GM23338 (cell line): ENCODE measurements at regions not wholly inside any gene's neighbourhood (a gene's known extent, or its start where the extent isn't known, plus 50 kb on each side); places are given as distances from the start of the nearest gene placed in this dataset.

Source experiments
- ATAC-seq: fragments of 200-7000 bp; cut with Tn5 transposase; 3 replicates; pipeline ENCODE4 v1.9.1; 2020
- DNase-seq: peaks from one replicate; pipeline ENCODE4 v3.0.0-alpha.2; 2015; ENCODE audit warnings: low spot score
- H2AFZ ChIP-seq: fragments of 200-600 bp; sonication (generic); 2 replicates; pipeline ENCODE4 v1.8.0; 2016; ENCODE audit warnings: antibody characterized with exemption, mild to moderate bottlenecking, moderate library complexity
- H3F3A ChIP-seq: fragments of 200-600 bp; sonication (generic); replicated peaks from 2 replicates; pipeline ENCODE4 v1.8.0; 2017; ENCODE audit warnings: antibody characterized with exemption, mixed run types, low read depth
- H3K27ac ChIP-seq: fragments of 200-600 bp; sonication (generic); 2 replicates; pipeline ENCODE4 v1.6.1; 2016; ENCODE audit warnings: low read depth
- H3K27me3 ChIP-seq: fragments of 200-600 bp; sonication (generic); 2 replicates; pipeline ENCODE4 v1.8.0; 2016; ENCODE audit warnings: mild to moderate bottlenecking, mixed run types, moderate library complexity; ENCODE audit not compliant: insufficient read depth
- H3K36me3 ChIP-seq: fragments of 200-600 bp; sonication (generic); 2 replicates; pipeline ENCODE4 v1.8.0; 2016; ENCODE audit warnings: mild to moderate bottlenecking; ENCODE audit not compliant: insufficient read depth
- H3K4me1 ChIP-seq: fragments of 200-600 bp; sonication (generic); 2 replicates; pipeline ENCODE4 v1.8.0; 2016; ENCODE audit warnings: mild to moderate bottlenecking, moderate library complexity; ENCODE audit not compliant: insufficient read depth
- H3K4me2 ChIP-seq: fragments of 200-600 bp; sonication (generic); 2 replicates; pipeline ENCODE4 v1.7.1; 2017; ENCODE audit warnings: mixed run types
- H3K4me3 ChIP-seq: fragments of 200-600 bp; sonication (generic); 2 replicates; pipeline ENCODE4 v1.6.1; 2016; ENCODE audit warnings: mixed run types
- H3K79me2 ChIP-seq: fragments of 200-600 bp; sonication (generic); replicated peaks from 2 replicates; pipeline ENCODE4 v1.8.0; 2017; ENCODE audit warnings: mild to moderate bottlenecking; ENCODE audit not compliant: insufficient read depth
- H3K9me2 ChIP-seq: fragments of 200-600 bp; sonication (generic); 2 replicates; pipeline ENCODE4 v1.8.0; 2017; ENCODE audit not compliant: insufficient read depth
- H4K20me1 ChIP-seq: fragments of 200-600 bp; sonication (generic); replicated peaks from 2 replicates; pipeline ENCODE4 v1.8.0; 2017; ENCODE audit warnings: mild to moderate bottlenecking; ENCODE audit not compliant: insufficient read depth
- H3K27ac Mint-ChIP-seq: 2 replicates; pipeline ENCODE4 v1.8.0; 2020; ENCODE audit warnings: inconsistent platforms, mild to moderate bottlenecking, moderate library complexity, mixed read lengths
- H3K27me3 Mint-ChIP-seq: 3 replicates; pipeline ENCODE4 v1.8.0; 2022; ENCODE audit warnings: low read depth, mild to moderate bottlenecking, moderate library complexity, mixed read lengths, inconsistent platforms; ENCODE audit not compliant: insufficient read depth, poor library complexity
- H3K36me3 Mint-ChIP-seq: 3 replicates; pipeline ENCODE4 v1.8.0; 2021; ENCODE audit warnings: low read depth, mild to moderate bottlenecking, inconsistent platforms, moderate library complexity, mixed read lengths
- H3K4me1 Mint-ChIP-seq: 3 replicates; pipeline ENCODE4 v1.8.0; 2020; ENCODE audit warnings: mild to moderate bottlenecking, inconsistent platforms, mixed read lengths
- H3K4me3 Mint-ChIP-seq: 3 replicates; pipeline ENCODE4 v1.8.0; 2021; ENCODE audit warnings: moderate library complexity, mild to moderate bottlenecking, inconsistent platforms, mixed read lengths
- H3K9me3 Mint-ChIP-seq: 3 replicates; pipeline ENCODE4 v1.8.0; 2020; ENCODE audit warnings: moderate library complexity, mild to moderate bottlenecking, inconsistent platforms, mixed read lengths
- CREB1 ChIP-seq: fragments of 250-450 bp; sonication (Bioruptor Pico); IDR thresholded peaks from 2 replicates; pipeline ENCODE4 v1.5.0; 2020; ENCODE audit warnings: low read depth, mild to moderate bottlenecking, moderate library complexity
- EZH2 ChIP-seq: fragments of 200-600 bp; sonication (generic); IDR thresholded peaks from one replicate; pipeline ENCODE4 v1.8.0; 2017; ENCODE audit warnings: antibody characterized with exemption, mild to moderate bottlenecking, low read depth; ENCODE audit not compliant: unreplicated experiment
- EZH2phosphoT487 ChIP-seq: fragments of 200-600 bp; sonication (generic); IDR thresholded peaks from one replicate; pipeline ENCODE4 v1.8.1; 2018; ENCODE audit warnings: antibody characterized with exemption; ENCODE audit not compliant: unreplicated experiment
- JUNB ChIP-seq: IDR thresholded peaks from one replicate; pipeline ENCODE4 v1.6.1; 2016; ENCODE audit warnings: antibody characterized with exemption; ENCODE audit not compliant: unreplicated experiment
- POLR2AphosphoS5 ChIP-seq: IDR thresholded peaks from 2 replicates; pipeline ENCODE4 v1.6.1; 2016; ENCODE audit warnings: antibody characterized with exemption, low read depth
- STAT1 ChIP-seq: IDR thresholded peaks from one replicate; pipeline ENCODE4 v1.6.1; 2016; ENCODE audit warnings: antibody characterized with exemption; ENCODE audit not compliant: unreplicated experiment
- TF ChIP-seq, protein P1 (sequence below), 2 experiments: fragments of 200-600 bp in 1 of 2; sonication (generic) in 1 of 2; conservative IDR thresholded peaks; 2 replicates each; pipeline versions ENCODE4 v1.5.1 to v1.6.1; 2016 to 2017; ENCODE audit warnings: antibody characterized with exemption in 2 of 2, low read depth in 2 of 2, mild to moderate bottlenecking in 2 of 2, moderate library complexity in 1 of 2
- TF ChIP-seq, protein P2 (sequence below): IDR thresholded peaks from 2 replicates; pipeline ENCODE4 v1.6.1; 2016; ENCODE audit warnings: antibody characterized with exemption
- TF ChIP-seq, protein P3 (sequence below): fragments of 250-450 bp; sonication (Bioruptor Pico); IDR thresholded peaks from 2 replicates; pipeline ENCODE4 v1.5.0; 2020; ENCODE audit warnings: mild to moderate bottlenecking, moderate library complexity
- TF ChIP-seq, protein P4 (sequence below): IDR thresholded peaks from one replicate; pipeline ENCODE4 v1.6.1; 2018; ENCODE audit warnings: antibody characterized with exemption; ENCODE audit not compliant: unreplicated experiment

DNA sequence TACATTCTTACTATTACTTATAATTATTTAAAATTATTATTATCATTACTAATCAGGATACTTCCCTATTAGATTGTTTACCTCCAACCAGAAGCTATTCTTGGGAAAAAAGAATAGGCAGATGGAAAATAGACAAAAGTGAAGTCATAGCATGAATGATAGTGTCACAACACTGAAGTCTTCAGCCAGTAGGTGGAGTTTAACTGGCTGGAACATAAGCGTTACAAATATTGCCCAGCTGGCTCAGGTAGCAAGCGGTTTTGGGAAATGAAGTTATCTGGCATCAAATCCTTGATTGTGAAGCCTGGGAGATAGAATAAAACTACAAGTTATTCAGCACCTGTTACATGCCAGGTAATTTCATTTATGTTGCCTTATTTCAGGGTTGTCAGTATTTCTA lies 762.9 kb downstream of the C12orf50 start (continued):
- TF ChIP-seq, protein P1, sequence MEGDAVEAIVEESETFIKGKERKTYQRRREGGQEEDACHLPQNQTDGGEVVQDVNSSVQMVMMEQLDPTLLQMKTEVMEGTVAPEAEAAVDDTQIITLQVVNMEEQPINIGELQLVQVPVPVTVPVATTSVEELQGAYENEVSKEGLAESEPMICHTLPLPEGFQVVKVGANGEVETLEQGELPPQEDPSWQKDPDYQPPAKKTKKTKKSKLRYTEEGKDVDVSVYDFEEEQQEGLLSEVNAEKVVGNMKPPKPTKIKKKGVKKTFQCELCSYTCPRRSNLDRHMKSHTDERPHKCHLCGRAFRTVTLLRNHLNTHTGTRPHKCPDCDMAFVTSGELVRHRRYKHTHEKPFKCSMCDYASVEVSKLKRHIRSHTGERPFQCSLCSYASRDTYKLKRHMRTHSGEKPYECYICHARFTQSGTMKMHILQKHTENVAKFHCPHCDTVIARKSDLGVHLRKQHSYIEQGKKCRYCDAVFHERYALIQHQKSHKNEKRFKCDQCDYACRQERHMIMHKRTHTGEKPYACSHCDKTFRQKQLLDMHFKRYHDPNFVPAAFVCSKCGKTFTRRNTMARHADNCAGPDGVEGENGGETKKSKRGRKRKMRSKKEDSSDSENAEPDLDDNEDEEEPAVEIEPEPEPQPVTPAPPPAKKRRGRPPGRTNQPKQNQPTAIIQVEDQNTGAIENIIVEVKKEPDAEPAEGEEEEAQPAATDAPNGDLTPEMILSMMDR (conservative IDR thresholded peaks at IDR 0.05; ENCODE audit: low read depth in 2 of 2), result peak; percentile 42 to 49

DNA sequence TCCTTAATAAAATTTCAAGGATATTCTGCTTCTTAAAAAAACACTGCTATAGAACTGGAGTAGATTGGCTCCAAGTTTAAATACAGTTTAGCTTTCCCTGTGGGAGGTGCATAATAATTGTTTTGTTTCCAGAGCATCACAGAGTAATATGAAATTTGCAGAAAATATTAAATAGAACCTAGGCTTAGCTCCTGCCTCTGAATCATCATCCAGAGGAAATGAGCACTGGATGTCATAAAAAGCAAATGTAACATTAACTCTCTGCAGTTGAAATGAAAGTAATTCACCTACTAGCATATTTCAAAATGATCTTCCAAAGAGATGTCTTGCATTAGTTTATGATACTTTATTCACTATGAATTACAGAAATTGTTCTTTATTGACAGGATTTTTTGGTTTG lies 769.8 kb downstream of the C12orf50 start:
- H4K20me1 ChIP-seq, result no peaks in the 10 kb centered on the region
- no peaks in the 10 kb centered on the region for H3K79me2 ChIP-seq
- H3K27ac ChIP-seq, result no peak overlapping the region
- H3K4me2 ChIP-seq, result no peak overlapping the region
- no peaks in the 10 kb centered on the region for H3K27me3 ChIP-seq
- Mint-ChIP-seq H3K9me3 (no peaks in the 10 kb centered on the region; the same call in 2 of the 3 replicates), H3K27ac (no peak overlapping the region), H3K27me3 (no peaks in the 10 kb centered on the region), H3K36me3 (no peaks in the 10 kb centered on the region), H3K4me1 (peaks cover 3% of the 10 kb centered on the region; the same call in 1 of the 3 replicates), H3K4me3 (no peak overlapping the region)
- no peak overlapping the region for H3K4me3 ChIP-seq
- no peak for ATAC-seq
- H3F3A ChIP-seq, result no peaks in the 10 kb centered on the region
- H2AFZ ChIP-seq, result no peak overlapping the region
- 0 out of 2 replicates have a peak, but pooled peaks cover 2% of the 10 kb centered on the region for H3K9me2 ChIP-seq
- H3K36me3 ChIP-seq, result no peaks in the 10 kb centered on the region
- H3K4me1 ChIP-seq, result no peaks in the 10 kb centered on the region
- no peak for DNase-seq
- TF ChIP-seq JUNB (no peak), STAT1 (no peak), POLR2AphosphoS5 (no peak), EZH2phosphoT487 (no peak), EZH2 (no peak), CREB1 (no peak)
- TF ChIP-seq, protein P2, sequence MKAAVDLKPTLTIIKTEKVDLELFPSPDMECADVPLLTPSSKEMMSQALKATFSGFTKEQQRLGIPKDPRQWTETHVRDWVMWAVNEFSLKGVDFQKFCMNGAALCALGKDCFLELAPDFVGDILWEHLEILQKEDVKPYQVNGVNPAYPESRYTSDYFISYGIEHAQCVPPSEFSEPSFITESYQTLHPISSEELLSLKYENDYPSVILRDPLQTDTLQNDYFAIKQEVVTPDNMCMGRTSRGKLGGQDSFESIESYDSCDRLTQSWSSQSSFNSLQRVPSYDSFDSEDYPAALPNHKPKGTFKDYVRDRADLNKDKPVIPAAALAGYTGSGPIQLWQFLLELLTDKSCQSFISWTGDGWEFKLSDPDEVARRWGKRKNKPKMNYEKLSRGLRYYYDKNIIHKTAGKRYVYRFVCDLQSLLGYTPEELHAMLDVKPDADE, result no peak
- TF ChIP-seq, protein P3, sequence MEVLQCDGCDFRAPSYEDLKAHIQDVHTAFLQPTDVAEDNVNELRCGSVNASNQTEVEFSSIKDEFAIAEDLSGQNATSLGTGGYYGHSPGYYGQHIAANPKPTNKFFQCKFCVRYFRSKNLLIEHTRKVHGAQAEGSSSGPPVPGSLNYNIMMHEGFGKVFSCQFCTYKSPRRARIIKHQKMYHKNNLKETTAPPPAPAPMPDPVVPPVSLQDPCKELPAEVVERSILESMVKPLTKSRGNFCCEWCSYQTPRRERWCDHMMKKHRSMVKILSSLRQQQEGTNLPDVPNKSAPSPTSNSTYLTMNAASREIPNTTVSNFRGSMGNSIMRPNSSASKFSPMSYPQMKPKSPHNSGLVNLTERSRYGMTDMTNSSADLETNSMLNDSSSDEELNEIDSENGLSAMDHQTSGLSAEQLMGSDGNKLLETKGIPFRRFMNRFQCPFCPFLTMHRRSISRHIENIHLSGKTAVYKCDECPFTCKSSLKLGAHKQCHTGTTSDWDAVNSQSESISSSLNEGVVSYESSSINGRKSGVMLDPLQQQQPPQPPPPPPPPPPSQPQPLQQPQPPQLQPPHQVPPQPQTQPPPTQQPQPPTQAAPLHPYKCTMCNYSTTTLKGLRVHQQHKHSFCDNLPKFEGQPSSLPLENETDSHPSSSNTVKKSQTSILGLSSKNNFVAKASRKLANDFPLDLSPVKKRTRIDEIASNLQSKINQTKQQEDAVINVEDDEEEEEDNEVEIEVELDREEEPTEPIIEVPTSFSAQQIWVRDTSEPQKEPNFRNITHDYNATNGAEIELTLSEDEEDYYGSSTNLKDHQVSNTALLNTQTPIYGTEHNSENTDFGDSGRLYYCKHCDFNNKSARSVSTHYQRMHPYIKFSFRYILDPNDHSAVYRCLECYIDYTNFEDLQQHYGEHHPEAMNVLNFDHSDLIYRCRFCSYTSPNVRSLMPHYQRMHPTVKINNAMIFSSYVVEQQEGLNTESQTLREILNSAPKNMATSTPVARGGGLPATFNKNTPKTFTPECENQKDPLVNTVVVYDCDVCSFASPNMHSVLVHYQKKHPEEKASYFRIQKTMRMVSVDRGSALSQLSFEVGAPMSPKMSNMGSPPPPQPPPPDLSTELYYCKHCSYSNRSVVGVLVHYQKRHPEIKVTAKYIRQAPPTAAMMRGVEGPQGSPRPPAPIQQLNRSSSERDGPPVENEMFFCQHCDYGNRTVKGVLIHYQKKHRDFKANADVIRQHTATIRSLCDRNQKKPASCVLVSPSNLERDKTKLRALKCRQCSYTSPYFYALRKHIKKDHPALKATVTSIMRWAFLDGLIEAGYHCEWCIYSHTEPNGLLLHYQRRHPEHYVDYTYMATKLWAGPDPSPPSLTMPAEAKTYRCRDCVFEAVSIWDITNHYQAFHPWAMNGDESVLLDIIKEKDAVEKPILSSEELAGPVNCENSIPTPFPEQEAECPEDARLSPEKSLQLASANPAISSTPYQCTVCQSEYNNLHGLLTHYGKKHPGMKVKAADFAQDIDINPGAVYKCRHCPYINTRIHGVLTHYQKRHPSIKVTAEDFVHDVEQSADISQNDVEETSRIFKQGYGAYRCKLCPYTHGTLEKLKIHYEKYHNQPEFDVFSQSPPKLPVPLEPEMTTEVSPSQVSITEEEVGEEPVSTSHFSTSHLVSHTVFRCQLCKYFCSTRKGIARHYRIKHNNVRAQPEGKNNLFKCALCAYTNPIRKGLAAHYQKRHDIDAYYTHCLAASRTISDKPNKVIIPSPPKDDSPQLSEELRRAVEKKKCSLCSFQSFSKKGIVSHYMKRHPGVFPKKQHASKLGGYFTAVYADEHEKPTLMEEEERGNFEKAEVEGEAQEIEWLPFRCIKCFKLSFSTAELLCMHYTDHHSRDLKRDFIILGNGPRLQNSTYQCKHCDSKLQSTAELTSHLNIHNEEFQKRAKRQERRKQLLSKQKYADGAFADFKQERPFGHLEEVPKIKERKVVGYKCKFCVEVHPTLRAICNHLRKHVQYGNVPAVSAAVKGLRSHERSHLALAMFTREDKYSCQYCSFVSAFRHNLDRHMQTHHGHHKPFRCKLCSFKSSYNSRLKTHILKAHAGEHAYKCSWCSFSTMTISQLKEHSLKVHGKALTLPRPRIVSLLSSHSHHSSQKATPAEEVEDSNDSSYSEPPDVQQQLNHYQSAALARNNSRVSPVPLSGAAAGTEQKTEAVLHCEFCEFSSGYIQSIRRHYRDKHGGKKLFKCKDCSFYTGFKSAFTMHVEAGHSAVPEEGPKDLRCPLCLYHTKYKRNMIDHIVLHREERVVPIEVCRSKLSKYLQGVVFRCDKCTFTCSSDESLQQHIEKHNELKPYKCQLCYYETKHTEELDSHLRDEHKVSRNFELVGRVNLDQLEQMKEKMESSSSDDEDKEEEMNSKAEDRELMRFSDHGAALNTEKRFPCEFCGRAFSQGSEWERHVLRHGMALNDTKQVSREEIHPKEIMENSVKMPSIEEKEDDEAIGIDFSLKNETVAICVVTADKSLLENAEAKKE (CRISPR knock-in tag), result no peak
- TF ChIP-seq, protein P4, sequence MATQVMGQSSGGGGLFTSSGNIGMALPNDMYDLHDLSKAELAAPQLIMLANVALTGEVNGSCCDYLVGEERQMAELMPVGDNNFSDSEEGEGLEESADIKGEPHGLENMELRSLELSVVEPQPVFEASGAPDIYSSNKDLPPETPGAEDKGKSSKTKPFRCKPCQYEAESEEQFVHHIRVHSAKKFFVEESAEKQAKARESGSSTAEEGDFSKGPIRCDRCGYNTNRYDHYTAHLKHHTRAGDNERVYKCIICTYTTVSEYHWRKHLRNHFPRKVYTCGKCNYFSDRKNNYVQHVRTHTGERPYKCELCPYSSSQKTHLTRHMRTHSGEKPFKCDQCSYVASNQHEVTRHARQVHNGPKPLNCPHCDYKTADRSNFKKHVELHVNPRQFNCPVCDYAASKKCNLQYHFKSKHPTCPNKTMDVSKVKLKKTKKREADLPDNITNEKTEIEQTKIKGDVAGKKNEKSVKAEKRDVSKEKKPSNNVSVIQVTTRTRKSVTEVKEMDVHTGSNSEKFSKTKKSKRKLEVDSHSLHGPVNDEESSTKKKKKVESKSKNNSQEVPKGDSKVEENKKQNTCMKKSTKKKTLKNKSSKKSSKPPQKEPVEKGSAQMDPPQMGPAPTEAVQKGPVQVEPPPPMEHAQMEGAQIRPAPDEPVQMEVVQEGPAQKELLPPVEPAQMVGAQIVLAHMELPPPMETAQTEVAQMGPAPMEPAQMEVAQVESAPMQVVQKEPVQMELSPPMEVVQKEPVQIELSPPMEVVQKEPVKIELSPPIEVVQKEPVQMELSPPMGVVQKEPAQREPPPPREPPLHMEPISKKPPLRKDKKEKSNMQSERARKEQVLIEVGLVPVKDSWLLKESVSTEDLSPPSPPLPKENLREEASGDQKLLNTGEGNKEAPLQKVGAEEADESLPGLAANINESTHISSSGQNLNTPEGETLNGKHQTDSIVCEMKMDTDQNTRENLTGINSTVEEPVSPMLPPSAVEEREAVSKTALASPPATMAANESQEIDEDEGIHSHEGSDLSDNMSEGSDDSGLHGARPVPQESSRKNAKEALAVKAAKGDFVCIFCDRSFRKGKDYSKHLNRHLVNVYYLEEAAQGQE, result no peak
- TF ChIP-seq, protein P1 (conservative IDR thresholded peaks at IDR 0.05; ENCODE audit: low read depth in 2 of 2), result no peak
